Endothelial cell of umbilical vein (primary cell): ENCODE measurements at regions not wholly inside any gene's neighbourhood (a gene's known extent, or its start where the extent isn't known, plus 50 kb on each side); places are given as distances from the start of the nearest gene placed in this dataset.

ENCODE experiments used
- BruUV-seq: library from RNA; stranded (reverse); fragments of 400-500 nt; replicated peaks from 2 replicates; lab custom pipeline; 2021; lab: Mats Ljungman, UMichigan
- CTCF ChIA-PET: fragments of 300-600, 350-600 bp; sonication (Branson Sonifier 250); formaldehyde crosslinking; loops from one replicate; lab custom pipeline; 2021; ENCODE audit warnings: antibody characterized with exemption, inconsistent platforms; lab: Charles Lee
- POLR2A ChIA-PET: fragments of 300-600, 350-600 bp; sonication (Branson Sonifier 250); formaldehyde crosslinking; loops from one replicate; lab custom pipeline; 2021; ENCODE audit warnings: antibody characterized with exemption, inconsistent platforms; lab: Charles Lee
- DNase-seq: peaks from one replicate; pipeline ENCODE4 v3.0.0-alpha.2; 2011; ENCODE audit warnings: low read depth, low spot score
- FAIRE-seq: peaks from 2 replicates; lab custom pipeline; 2011; peaks lifted over from hg19 to GRCh38; lab: Jason Lieb, UNC
- H2AFZ ChIP-seq: 2 replicates; pipeline ENCODE4 v1.6.0; 2012; ENCODE audit warnings: low read depth, low read length, control low read depth, inconsistent platforms
- H3K27ac ChIP-seq: 2 replicates; pipeline ENCODE4 v1.5.1; 2011; ENCODE audit warnings: low read depth, mild to moderate bottlenecking, control low read depth, low read length, moderate library complexity; ENCODE audit not compliant: insufficient read depth
- H3K27me3 ChIP-seq, 2 experiments: 2 replicates each; pipeline versions ENCODE4 v1.6.0 to v1.6.1; 2011; ENCODE audit warnings: low read length in 2 of 2, mixed read lengths in 1 of 2; ENCODE audit not compliant: control insufficient read depth in 2 of 2, insufficient read depth in 2 of 2
- H3K36me3 ChIP-seq, 2 experiments: 2 replicates in 1 of 2; 3 replicates in 1 of 2; pipeline ENCODE4 v1.5.1; 2011; ENCODE audit warnings: low read length in 2 of 2, mild to moderate bottlenecking in 1 of 2, moderate library complexity in 1 of 2; ENCODE audit not compliant: control insufficient read depth in 2 of 2, insufficient read depth in 2 of 2; ENCODE audit errors: extremely low read depth in 1 of 2
- H3K4me1 ChIP-seq: 3 replicates; pipeline ENCODE4 v1.5.1; 2011; ENCODE audit warnings: mild to moderate bottlenecking, low read length; ENCODE audit not compliant: control insufficient read depth, insufficient read depth; ENCODE audit errors: extremely low read depth
- H3K4me2 ChIP-seq: 2 replicates; pipeline ENCODE4 v1.6.1; 2011; ENCODE audit warnings: low read length, control low read depth, mixed read lengths; ENCODE audit not compliant: insufficient read depth
- H3K4me3 ChIP-seq, 3 experiments: fragments of 200-600 bp in 1 of 3; sonication (generic), shearing (Covaris generic) in 1 of 3; replicated peaks in 1 of 3; 2 replicates each; pipeline ENCODE4 v1.5.1; 2011 to 2016; ENCODE audit warnings: control low read depth in 3 of 3, low read length in 3 of 3, mild to moderate bottlenecking in 2 of 3, inconsistent platforms in 1 of 3, low read depth in 1 of 3, moderate library complexity in 1 of 3; ENCODE audit not compliant: insufficient read depth in 1 of 3
- H3K79me2 ChIP-seq: 2 replicates; pipeline ENCODE4 v1.6.0; 2012; ENCODE audit warnings: low read length, inconsistent platforms; ENCODE audit not compliant: control insufficient read depth, insufficient read depth
- H3K9ac ChIP-seq: replicated peaks from 2 replicates; pipeline ENCODE3; 2011; ENCODE audit warnings: low read length, control low read depth; ENCODE audit not compliant: insufficient read depth; ENCODE audit errors: extremely low read depth
- H3K9me1 ChIP-seq: replicated peaks from 3 replicates; pipeline ENCODE4 v1.6.0; 2011; ENCODE audit warnings: mild to moderate bottlenecking, low read length; ENCODE audit not compliant: control insufficient read depth, insufficient read depth; ENCODE audit errors: extremely low read depth
- H3K9me3 ChIP-seq: replicated peaks from 2 replicates; pipeline ENCODE4 v1.5.1; 2012; ENCODE audit warnings: low read length, inconsistent platforms; ENCODE audit not compliant: control insufficient read depth, insufficient read depth
- H4K20me1 ChIP-seq: replicated peaks from 2 replicates; pipeline ENCODE3; 2011; ENCODE audit warnings: mild to moderate bottlenecking, low read length; ENCODE audit not compliant: control insufficient read depth, insufficient read depth; ENCODE audit errors: extremely low read depth
- EZH2 ChIP-seq: IDR thresholded peaks from 2 replicates; pipeline ENCODE4 v1.6.1; 2012; ENCODE audit warnings: borderline replicate concordance, low read depth, mild to moderate bottlenecking, moderate library complexity, low read length, inconsistent platforms; ENCODE audit not compliant: severe bottlenecking
- FOS ChIP-seq: IDR thresholded peaks from 2 replicates; pipeline ENCODE4 v1.6.1; 2011; ENCODE audit warnings: mild to moderate bottlenecking, low read length, moderate library complexity, borderline replicate concordance; ENCODE audit not compliant: insufficient read depth
- MYC ChIP-seq: IDR thresholded peaks from one replicate; pipeline ENCODE4 v1.6.1; 2011; ENCODE audit warnings: mild to moderate bottlenecking, low read depth, low read length
- POLR2A ChIP-seq: IDR thresholded peaks from 2 replicates; pipeline ENCODE4 v1.6.1; 2012; ENCODE audit warnings: low read depth, mild to moderate bottlenecking, control low read depth, low read length
- dilution Hi-C: fragments of 300-500 bp; cut with MboI; formaldehyde crosslinking; loops from one replicate; pipeline ENCODE4 v1.15.0; 2019; ENCODE audit warnings: low sequenced_read_pairs; ENCODE audit not compliant: extremely low pct_ligation_motif_present
- intact Hi-C: fragments of 100-400 bp; cut with micrococcal nuclease; formaldehyde crosslinking; loops from one replicate; pipeline ENCODE4 v1.10.0; 2022
- TF ChIP-seq, protein P1 (sequence below): IDR thresholded peaks from 2 replicates; pipeline ENCODE4 v1.6.1; 2011; ENCODE audit not compliant: insufficient read depth, insufficient read length
- TF ChIP-seq, protein P2 (sequence below), 2 donors: IDR thresholded peaks; 1 replicate in 1 of 2; 2 replicates in 1 of 2; pipeline ENCODE4 v1.5.1; 2011; ENCODE audit warnings: low read length in 2 of 2, mild to moderate bottlenecking in 2 of 2, moderate library complexity in 2 of 2, control low read depth in 1 of 2, inconsistent platforms in 1 of 2, low read depth in 1 of 2; ENCODE audit not compliant: insufficient read depth in 1 of 2; ENCODE audit errors: extremely low read depth in 1 of 2

DNA sequence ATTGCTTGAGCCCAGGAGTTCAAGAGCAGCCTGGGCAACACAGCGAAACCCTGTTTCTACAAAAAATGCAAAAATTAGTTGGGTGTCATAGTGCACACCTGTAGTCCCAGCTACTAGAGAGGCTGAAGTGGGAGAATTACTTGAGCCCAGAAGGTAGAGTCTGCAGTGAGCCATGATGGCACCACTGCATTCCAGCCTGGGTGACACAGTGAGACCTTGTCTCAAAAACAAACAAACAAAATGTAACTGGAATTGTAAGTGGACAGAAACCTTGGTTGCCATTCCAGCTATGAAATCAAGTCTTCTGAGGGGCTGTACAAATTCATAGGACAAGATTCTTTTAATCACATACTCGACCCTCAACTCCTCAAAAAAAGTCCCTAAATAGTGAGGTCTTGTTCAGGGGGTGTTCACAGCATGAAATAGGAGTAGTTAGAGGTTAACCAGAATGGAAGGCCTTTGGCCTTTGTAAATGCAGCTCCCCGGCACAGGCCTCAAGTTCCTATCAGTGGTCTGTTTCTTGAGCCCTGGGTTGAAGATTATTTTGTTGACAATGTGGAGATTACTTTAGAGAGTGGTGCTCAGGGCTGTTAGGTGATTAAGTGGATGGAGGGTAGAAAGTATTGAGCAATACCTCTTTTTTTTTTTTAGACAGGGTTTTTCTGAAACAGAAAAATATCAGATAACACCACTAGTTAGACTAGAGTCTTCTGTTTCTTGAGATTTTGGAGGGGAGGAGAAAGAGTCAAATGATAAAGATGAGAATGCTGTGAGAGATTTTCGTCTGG is 138.7 kb upstream of the ZNF648 start:
- intact Hi-C loops (no loop called here), dilution Hi-C loops (no loop called here)
- no peak overlapping the region for H2AFZ ChIP-seq
- H3K9ac ChIP-seq: no peak overlapping the region
- H3K4me2 ChIP-seq: no peak overlapping the region
- DNase-seq (no peak), FAIRE-seq (no peak)
- H3K4me3 ChIP-seq: no peak overlapping the region
- H4K20me1 ChIP-seq: no peaks in the 10 kb centered on the region
- no TSS peak for BruUV-seq
- ChIA-PET CTCF (no interaction called here), POLR2A (no interaction called here)
- TF ChIP-seq MYC (no peak), FOS (no peak), POLR2A (no peak), EZH2 (no peak)
- TF ChIP-seq, protein P1, sequence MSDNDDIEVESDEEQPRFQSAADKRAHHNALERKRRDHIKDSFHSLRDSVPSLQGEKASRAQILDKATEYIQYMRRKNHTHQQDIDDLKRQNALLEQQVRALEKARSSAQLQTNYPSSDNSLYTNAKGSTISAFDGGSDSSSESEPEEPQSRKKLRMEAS: no peak
- TF ChIP-seq, protein P2, sequence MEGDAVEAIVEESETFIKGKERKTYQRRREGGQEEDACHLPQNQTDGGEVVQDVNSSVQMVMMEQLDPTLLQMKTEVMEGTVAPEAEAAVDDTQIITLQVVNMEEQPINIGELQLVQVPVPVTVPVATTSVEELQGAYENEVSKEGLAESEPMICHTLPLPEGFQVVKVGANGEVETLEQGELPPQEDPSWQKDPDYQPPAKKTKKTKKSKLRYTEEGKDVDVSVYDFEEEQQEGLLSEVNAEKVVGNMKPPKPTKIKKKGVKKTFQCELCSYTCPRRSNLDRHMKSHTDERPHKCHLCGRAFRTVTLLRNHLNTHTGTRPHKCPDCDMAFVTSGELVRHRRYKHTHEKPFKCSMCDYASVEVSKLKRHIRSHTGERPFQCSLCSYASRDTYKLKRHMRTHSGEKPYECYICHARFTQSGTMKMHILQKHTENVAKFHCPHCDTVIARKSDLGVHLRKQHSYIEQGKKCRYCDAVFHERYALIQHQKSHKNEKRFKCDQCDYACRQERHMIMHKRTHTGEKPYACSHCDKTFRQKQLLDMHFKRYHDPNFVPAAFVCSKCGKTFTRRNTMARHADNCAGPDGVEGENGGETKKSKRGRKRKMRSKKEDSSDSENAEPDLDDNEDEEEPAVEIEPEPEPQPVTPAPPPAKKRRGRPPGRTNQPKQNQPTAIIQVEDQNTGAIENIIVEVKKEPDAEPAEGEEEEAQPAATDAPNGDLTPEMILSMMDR (IDR thresholded peaks at IDR 0.05; ENCODE audit: extremely low read depth in 1 of 2, insufficient read depth in 1 of 2, low read depth in 1 of 2, low read length in 2 of 2): no peak
- H3K36me3 ChIP-seq: no peaks in the 10 kb centered on the region
- no peak overlapping the region for H3K27ac ChIP-seq
- H3K4me1 ChIP-seq: no peaks in the 10 kb centered on the region
- H3K27me3 ChIP-seq: no peaks in the 10 kb centered on the region
- no peaks in the 10 kb centered on the region for H3K9me3 ChIP-seq
- no peaks in the 10 kb centered on the region for H3K9me1 ChIP-seq
- no peaks in the 10 kb centered on the region for H3K79me2 ChIP-seq
